AG10803 (cell line): ENCODE measurements at regions not wholly inside any gene's neighbourhood (a gene's known extent, or its start where the extent isn't known, plus 50 kb on each side); places are given as distances from the start of the nearest gene placed in this dataset.

Source experiments
- DNase-seq: peaks from one replicate; pipeline ENCODE4 v3.0.0; 2010; ENCODE audit warnings: low read depth
- H3K4me3 ChIP-seq: 2 replicates; pipeline ENCODE4 v1.5.1; 2011; ENCODE audit warnings: mild to moderate bottlenecking, low read length, control low read depth
- CTCF ChIP-seq: conservative IDR thresholded peaks from 2 replicates; pipeline ENCODE4 v1.5.1; 2011; ENCODE audit warnings: mild to moderate bottlenecking, low read length, control low read depth, inconsistent platforms

GRCh38 chr2:64311191-64311910 lies 142.6 kb upstream of the LGALSL start:
- no peak overlapping the region for H3K4me3 ChIP-seq
- DNase-seq: no peak
- TF ChIP-seq CTCF: no peak

- H3K4me3 ChIP-seq: peak overlapping the region; percentile 34
- peak; percentile 88 for DNase-seq
- peak; percentile 77 for TF ChIP-seq CTCF
These were observed 141.9 kb upstream of the LGALSL start for GRCh38 chr2:64311948-64312621.

- TF ChIP-seq CTCF: no peak
- DNase-seq: no peak
- no peak overlapping the region for H3K4me3 ChIP-seq
These were observed 141.2 kb upstream of the LGALSL start for GRCh38 chr2:64312622-64313397.

DNA sequence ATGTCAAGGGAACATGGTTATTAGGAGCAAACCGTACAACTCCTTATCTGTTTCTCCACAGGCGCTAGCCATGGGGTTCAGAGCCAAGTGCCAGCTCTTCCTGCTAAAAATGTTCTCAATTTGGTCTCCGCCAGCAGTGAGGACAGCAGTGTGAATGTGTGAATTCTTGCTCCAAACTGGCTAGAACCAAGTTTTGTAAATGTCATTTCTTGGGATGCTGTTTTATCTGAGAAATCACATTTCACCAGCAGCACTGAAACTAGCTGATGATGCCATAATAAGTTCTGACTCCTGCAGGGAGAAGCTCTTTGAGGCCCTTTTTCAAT lies 140.6 kb upstream of the LGALSL start:
- no peak for TF ChIP-seq CTCF
- H3K4me3 ChIP-seq: no peak overlapping the region
- DNase-seq: no peak

- TF ChIP-seq CTCF: no peak
- H3K4me3 ChIP-seq: no peak overlapping the region
- no peak for DNase-seq
These were observed 138.5 kb upstream of the LGALSL start for GRCh38 chr2:64315291-64315960.

- no peak for TF ChIP-seq CTCF
- DNase-seq: no peak
- no peak overlapping the region for H3K4me3 ChIP-seq
These were observed 136.1 kb upstream of the LGALSL start for GRCh38 chr2:64317707-64318475.
